ENCODE measurements at regions not wholly inside any gene's neighbourhood (a gene's known extent, or its start where the extent isn't known, plus 50 kb on each side); places are given as distances from the start of the nearest gene placed in this dataset.

DNA sequence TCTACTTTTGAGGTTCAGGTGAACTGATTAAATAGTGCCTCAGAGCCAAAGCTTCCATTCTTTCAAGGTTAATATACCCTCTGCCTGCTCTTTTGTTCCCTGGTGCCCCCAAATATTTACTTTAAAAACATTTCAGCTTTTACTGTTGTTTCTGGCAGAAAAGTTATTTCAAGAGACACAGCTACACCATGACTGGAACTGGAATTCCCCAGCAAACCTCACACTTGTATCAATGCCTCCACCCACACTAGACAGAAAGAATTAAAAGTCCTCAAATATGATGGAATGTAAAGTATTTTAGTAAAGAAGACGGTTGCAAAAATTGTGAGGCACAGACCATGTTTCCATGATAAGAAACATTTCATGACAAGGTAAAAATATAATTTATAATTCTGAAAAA lies 720.2 kb upstream of the TYRP1 start:
- TF ChIP-seq, protein P1, sequence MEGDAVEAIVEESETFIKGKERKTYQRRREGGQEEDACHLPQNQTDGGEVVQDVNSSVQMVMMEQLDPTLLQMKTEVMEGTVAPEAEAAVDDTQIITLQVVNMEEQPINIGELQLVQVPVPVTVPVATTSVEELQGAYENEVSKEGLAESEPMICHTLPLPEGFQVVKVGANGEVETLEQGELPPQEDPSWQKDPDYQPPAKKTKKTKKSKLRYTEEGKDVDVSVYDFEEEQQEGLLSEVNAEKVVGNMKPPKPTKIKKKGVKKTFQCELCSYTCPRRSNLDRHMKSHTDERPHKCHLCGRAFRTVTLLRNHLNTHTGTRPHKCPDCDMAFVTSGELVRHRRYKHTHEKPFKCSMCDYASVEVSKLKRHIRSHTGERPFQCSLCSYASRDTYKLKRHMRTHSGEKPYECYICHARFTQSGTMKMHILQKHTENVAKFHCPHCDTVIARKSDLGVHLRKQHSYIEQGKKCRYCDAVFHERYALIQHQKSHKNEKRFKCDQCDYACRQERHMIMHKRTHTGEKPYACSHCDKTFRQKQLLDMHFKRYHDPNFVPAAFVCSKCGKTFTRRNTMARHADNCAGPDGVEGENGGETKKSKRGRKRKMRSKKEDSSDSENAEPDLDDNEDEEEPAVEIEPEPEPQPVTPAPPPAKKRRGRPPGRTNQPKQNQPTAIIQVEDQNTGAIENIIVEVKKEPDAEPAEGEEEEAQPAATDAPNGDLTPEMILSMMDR (IDR thresholded peaks at IDR 0.05; ENCODE audit: poor library complexity): no peak
- no peak for TF ChIP-seq EZH2 (IDR thresholded peaks at IDR 0.05; ENCODE audit: borderline replicate concordance)

Measured in hepatocyte (in vitro differentiated cells).